GM19328 (cell line): ENCODE measurements at regions not wholly inside any gene's neighbourhood (a gene's known extent, or its start where the extent isn't known, plus 50 kb on each side); places are given as distances from the start of the nearest gene placed in this dataset.

Experiments
- ATAC-seq: cut with Tn5 transposase; IDR thresholded peaks from one replicate; pipeline ENCODE4 v1.9.1; 2021; ENCODE audit warnings: mild to moderate bottlenecking, moderate library complexity; ENCODE audit not compliant: unreplicated experiment

DNA sequence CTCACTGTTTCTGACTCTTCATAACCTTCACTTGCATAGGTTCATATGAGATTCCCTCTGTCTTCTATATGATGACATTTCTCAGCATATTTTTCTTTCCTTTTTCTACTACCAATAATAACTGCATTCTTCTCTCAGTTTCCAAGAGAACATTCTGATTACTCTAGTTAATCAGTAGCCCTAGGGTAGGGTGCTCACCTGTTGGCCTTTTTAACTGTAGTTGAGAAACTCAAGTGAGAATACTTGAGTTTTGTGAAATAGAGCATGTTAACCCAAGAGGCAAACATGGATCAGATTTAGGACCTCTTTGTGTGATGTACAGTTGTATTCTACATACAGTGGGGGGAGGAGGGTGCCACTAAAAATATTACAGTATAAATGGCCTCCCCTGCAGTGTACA is 308.0 kb downstream of the CMPK2 start:
- ATAC-seq: no peak

GRCh38 chr2:6562771-6563170 is 302.9 kb downstream of the CMPK2 start:
- ATAC-seq: no peak

- no peak for ATAC-seq
Measured at GRCh38 chr2:6564326-6564725, 301.4 kb downstream of the CMPK2 start.

DNA sequence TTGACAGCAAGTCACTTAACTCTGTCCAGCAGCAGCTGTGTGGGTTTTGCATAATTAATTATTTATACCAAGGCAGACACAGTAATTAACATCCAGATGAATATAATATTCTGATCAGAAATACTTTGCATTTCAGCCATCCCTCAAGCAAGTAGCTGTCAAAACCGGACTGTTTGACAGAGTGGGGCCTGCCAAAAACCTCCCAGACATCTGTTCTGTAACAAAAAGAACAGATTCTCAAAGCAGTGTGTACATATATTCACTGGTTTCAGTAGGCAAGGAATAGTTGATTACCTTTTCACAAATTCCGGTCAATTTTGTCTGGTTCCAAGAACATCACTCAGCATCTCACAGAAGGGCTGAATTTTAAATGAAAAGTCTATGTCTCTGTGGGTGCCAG is 291.6 kb downstream of the CMPK2 start:
- no peak for ATAC-seq

DNA sequence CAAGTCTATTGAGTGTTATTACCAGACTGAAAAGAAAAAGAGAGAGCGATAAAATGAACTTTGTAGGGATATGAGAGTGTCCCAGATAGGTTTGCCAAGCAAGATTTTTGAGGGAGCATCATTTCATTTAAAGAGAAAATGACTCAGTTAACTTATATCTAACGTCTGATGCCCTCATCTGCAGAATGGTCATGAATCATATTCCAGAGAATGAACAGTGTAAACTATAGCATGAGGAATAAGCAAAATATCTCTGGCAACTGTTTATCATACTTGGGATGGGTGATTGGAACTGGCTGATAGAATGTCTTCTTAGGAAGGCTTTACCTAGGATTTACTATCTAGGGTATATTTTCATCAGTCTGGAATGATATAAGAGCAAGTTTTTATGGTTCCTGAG is 289.4 kb downstream of the CMPK2 start:
- ATAC-seq: no peak

DNA sequence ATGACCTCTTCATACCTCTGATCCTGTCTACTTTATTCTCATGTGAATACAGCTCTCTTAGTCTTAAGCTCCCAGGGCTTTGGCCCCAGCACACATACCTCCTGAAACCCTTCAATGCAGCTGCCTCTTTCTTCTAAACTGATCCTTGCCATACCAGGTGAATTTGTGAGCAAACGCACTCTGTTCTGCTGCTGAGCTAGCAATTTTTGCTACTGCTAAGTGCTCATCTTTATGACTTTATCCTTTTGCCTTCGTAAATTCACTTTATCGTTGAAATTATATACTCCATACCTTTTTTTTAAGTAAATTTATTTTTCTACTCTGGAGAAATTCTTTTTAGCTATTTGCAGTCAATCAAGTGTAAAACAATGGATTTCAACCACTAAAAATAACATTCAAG is 287.7 kb downstream of the CMPK2 start:
- ATAC-seq: no peak

- no peak for ATAC-seq
Measured at GRCh38 chr2:6578416-6578815, 287.3 kb downstream of the CMPK2 start.

DNA sequence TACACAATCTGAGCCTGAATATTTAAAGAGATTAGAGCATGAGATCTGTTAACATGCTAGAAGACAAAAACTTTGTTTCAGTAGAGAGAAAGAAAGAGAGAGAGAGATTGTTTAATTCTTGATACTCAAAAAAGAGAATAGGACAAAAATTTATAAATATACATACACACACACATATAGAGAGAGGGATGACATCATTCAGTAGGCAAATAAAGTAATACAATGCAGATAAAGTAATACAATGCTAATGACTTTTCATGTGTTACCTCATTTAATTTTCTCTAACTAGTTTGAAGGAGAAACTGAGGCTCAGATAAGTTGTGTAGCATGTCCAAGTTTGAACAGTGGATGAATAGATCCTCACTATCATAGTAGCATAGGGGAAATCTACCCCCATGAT is 286.4 kb downstream of the CMPK2 start:
- no peak for ATAC-seq

GRCh38 chr2:6580982-6581381 is 284.7 kb downstream of the CMPK2 start:
- ATAC-seq: no peak

DNA sequence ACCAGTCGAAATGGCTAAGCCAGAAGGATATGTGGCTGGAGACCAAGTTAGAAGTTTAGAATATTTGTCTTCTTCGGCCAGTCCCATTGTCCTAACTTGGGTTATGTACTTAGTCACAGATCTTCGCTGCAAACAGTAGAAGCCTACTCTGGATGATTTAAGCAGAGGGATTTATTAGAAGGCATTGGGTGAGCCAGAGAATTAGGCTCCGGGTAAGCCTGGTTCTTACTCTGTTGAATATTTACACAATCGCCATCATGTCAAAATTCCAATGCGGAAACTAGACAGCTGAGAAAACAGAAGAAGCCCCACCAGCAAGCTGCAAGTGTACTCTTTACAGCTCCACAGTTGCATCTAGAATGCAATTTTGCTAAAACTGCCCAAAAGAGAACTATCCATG is 276.6 kb downstream of the CMPK2 start:
- ATAC-seq: no peak

- ATAC-seq: no peak
Measured at GRCh38 chr2:6590442-6590841, 275.3 kb downstream of the CMPK2 start.

DNA sequence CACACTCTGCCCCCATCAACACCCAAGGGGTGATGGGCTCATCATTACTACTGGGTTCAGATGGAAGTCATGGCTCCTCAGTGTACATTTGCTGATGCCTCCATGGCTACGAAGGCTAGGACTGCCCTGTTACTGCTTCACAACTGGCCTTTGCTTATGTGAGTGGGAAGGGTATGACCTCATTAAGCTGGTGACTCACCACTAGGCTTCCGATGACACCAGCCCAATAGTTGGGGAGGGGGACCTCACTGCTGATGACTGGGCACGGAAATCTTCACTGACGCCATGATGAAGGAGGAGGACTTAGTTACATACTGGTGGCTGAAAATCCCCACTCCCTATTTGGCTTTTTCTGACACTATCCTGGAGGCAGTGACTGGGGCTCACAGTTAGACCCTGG is 263.2 kb downstream of the CMPK2 start:
- no peak for ATAC-seq

GRCh38 chr2:6605836-6606505 is 259.7 kb downstream of the CMPK2 start:
- no peak for ATAC-seq

GRCh38 chr2:6617794-6618193 is 247.9 kb downstream of the CMPK2 start:
- no peak for ATAC-seq

DNA sequence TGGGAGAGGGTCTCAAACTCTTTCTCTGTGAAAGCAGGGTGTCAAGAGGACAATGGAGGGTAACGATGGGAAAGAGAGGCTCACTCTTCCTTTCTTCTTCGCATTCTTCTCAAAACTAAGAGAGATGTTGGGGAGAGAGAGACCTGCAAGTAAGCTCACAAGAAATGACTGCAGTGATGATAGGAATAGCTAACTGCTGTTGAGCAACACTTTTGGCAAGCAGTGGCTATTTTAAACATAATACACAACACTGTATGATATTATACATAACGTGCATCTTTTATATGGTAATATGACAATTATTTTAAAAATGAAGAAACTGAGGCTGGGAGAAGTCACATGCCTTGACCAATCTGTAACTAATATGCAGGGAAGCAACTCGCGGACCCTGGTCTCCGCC is 247.5 kb downstream of the CMPK2 start:
- no peak for ATAC-seq

DNA sequence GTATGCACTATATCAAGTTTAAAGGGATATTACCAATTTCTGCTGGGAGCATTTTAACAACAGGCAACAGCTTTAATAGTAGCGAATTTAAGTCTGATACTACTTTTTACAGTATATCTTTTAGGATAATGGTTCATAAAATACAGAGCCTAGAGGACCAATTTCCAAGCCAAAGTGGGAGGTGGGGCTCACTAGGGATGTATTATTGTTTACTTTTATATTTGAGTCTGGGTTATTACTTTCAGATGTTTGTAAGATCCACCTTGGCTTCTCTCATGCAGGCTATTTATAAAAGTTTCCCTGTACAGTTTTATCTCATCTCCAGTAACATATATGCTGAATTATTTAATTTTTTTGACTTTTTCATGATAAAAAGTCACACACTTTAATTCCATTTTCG is 242.0 kb downstream of the CMPK2 start:
- ATAC-seq: no peak

DNA sequence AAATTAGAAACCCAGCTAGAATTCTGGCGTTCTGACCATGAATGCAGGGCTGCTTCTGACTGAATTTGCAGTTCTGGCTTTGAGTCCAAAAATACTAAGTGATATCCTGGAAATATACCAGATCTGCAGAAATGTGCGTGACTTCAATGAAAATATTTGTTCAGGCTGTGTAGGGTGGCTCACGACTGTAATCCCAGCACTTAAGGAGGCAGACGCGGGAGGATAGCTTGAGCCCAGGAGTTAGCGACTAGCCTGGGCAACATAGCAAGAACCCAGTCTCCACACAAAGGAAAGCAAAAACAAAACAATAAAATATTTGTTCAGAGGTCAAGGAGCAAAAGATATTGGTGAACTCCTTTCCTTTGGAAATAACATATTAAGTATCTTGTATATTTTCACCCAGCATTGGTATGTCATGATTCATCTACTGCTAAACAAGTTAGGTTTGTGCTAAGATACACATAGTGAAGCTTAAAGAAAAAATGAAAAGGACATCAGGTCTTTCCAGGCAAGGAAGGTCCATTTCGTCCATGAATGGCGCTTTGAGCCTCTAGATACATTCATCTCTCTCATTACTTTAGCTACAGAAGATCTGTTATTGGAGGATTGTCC is 239.2 kb downstream of the CMPK2 start:
- ATAC-seq: no peak

DNA sequence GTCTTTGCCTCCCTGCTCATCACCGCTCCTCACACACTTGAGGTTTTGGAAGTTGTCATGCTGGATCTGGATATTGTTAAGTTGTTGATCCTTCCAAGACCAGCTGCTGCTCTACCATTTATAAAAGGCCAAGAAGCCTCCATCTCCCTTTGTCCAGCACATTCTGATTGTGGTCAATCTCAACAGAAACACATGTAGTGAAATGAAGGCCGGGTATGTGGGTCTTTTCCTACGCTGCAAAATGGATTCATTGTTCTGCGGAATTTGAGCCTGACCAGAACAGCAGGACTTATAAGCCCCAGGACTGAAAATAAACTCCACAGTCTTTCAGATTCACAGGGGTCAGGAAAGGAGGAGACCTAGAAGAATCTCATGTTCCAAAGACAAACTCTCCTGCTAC is 238.4 kb downstream of the CMPK2 start:
- ATAC-seq: no peak

DNA sequence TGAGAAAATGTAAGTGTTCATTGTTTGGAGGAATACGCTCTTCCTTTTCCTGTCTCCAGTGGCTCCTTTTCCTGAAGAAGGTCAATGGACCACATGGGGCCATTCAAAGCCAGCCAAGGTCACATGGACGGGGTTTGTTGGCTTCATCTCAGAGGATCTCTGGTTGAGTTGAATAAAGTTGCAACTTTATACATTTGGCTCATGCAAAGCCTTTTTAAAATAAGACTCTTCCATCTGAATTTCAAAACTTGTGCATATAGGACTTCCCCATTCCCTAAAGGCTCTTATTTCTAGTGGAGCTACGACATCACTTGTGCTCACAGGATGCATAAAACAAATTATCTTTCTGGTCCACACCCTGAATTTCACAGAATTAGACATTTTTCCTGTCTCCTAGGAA is 235.5 kb downstream of the CMPK2 start:
- ATAC-seq: no peak

- no peak for ATAC-seq
Measured at GRCh38 chr2:6635296-6635695, 230.4 kb downstream of the CMPK2 start.

GRCh38 chr2:6637330-6637729 is 228.4 kb downstream of the CMPK2 start:
- no peak for ATAC-seq

- no peak for ATAC-seq
Measured at GRCh38 chr2:6639929-6640620, 225.6 kb downstream of the CMPK2 start.
